SW 1271 (cell line): ENCODE measurements at regions not wholly inside any gene's neighbourhood (a gene's known extent, or its start where the extent isn't known, plus 50 kb on each side); places are given as distances from the start of the nearest gene placed in this dataset.

Experiments used
- DNase-seq, 2 experiments: peaks; one replicate each; lab custom pipeline; 2025; lab: John Stamatoyannopoulos, UW

DNA sequence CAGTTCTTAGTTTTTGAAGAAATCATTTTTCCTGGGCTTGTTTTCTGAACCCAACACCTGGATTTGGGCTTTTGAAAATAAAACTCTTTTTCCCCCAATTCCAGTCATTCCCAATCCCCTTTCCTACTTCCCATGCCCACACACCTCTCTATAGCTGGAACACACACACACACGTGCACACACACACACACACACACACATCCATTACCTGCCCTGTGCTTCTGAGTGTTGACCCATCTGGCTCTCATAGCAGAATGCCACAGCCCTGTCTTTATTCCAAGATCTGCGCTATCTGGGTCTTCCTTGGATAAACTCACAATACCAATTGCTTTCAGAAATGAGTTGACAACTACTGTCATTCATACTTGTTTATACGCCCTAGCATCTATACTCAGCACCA lies 54.9 kb upstream of the C4orf54 start:
- DNase-seq: no peak

DNA sequence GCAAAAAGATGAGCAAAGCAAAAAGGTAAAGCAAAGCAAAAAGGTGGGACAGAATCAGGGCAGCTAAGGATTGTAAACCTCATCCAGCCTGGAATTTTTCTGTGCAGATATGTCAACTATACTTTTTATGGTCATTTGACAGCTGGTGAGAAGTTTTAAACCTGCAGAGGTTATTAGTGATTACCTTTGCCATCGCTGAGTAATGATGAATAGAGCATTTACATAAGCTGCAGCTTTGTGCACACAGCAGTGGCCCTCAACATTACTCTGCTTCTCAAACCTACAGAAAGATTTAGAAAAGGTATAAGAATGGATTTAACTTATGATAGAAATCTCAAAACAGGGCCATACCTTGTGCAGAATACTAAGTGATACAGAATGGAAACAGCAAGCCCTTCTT lies 54.5 kb upstream of the C4orf54 start:
- no peak for DNase-seq

DNA sequence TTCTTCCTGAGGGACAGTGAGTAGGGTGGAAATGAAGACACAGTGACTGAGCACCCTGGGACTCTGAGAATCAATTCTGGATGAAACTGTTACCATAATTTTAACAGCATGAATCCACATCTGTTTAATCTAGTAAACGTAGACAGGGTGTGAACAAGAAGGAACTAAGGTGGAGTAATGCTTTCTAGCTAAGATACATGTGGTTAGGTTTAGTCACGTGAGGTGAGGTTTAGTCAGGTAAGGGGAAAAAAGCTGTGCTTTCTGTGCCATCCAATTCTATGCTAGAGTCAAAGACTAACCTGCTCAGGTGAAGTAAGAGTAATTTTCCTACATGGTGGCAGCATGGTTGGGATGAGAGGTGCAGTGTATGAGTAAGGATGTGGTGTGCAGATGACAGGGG lies 54.0 kb upstream of the C4orf54 start:
- no peak for DNase-seq

DNA sequence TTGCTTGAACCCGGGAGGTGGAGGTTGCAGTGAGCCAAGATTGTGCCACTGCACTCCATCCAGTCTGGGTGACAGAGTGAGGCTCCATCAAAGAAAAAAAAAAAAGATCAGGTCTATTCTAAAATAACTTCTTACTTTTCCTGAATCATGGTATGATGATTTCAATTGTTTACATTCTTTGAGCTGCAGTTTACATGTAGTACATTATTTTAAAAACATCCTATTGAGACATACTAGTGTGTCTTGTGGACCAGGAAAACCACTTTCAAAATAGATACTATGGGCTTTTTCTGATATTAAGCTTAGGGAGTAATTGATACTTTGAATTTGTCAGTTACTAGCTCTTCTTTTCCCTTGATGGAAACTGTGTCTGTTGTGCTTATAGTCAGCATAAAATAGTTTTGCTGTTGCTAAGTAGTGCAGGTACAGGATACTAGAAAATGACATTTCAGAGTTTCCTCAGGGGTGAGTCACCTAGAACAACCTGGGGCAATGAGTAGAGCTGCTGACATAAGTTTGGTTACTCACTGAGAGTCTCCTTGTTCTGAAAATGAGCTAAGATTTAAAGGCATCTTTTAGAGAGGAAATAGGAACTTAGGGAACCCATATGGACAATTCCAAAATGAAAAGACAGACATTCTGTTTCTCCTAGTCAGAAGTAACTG lies 53.2 kb upstream of the C4orf54 start:
- no peak for DNase-seq

DNA sequence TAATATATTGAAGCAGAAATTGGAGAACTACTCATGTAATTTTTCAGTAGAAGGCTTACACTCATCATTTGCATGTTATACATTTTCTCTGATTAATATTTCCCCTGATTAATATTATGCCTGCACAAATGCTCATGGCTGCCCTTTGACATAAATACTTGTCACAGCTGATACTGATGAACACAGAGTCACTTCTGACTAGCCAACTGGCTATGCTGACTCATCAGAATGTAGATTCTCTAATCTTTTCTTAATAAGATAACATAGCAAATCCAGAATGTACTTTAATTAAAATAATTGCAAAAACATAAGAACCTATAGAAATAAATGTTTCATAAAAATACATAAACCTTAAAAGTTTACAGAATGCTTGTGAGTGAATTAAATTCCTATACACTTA lies 52.4 kb upstream of the C4orf54 start:
- DNase-seq: no peak

DNA sequence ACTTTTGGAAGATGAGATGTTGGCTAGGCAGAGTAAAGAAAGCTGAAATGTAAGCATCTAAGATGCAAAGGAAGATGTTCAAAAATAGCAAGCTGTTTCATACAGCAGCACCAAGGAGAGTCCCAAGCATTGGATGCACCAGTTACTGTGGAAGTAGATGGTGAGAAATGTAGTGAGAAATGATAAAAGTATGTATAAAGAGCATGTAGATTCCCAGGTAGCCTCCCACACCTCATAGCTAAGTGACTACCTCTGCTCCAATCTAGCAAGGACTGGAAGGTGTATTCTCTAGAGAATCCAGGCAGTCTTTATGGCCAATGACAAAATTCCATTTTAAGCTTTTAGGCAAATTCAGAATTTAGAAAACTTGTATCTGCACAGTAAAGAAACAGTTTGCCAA lies 50.9 kb upstream of the C4orf54 start:
- DNase-seq: no peak
